H9 (cell line): ENCODE measurements at regions not wholly inside any gene's neighbourhood (a gene's known extent, or its start where the extent isn't known, plus 50 kb on each side); places are given as distances from the start of the nearest gene placed in this dataset.

Experiments used
- DNase-seq: peaks from one replicate; pipeline ENCODE4 v3.0.0-alpha.2; 2017
- H2AFZ ChIP-seq: one replicate; pipeline ENCODE4 v1.6.1; 2013; ENCODE audit warnings: mild to moderate bottlenecking, low read length, control low read depth, moderate library complexity
- H2AK5ac ChIP-seq: 2 replicates; pipeline ENCODE4 v1.6.1; 2013; ENCODE audit warnings: low read length, control low read depth, mixed read lengths; ENCODE audit not compliant: insufficient read length
- H2BK120ac ChIP-seq: one replicate; pipeline ENCODE4 v1.6.1; 2013; ENCODE audit warnings: low read depth, mild to moderate bottlenecking, low read length, control low read depth, inconsistent platforms; ENCODE audit not compliant: poor library complexity, severe bottlenecking
- H2BK12ac ChIP-seq: 2 replicates; pipeline ENCODE4 v1.6.1; 2013; ENCODE audit warnings: low read length, control low read depth, mixed read lengths, low read depth; ENCODE audit not compliant: insufficient read length
- H2BK15ac ChIP-seq: 2 replicates; pipeline ENCODE4 v1.6.1; 2013; ENCODE audit warnings: low read depth, low read length, control low read depth
- H2BK20ac ChIP-seq: one replicate; pipeline ENCODE4 v1.6.1; 2013; ENCODE audit warnings: low read depth, mild to moderate bottlenecking, low read length, control low read depth, inconsistent platforms; ENCODE audit not compliant: poor library complexity, severe bottlenecking
- H2BK5ac ChIP-seq: 2 replicates; pipeline ENCODE4 v1.6.1; 2013; ENCODE audit warnings: low read length, control low read depth, mixed read lengths; ENCODE audit not compliant: insufficient read length
- H3K14ac ChIP-seq: 2 replicates; pipeline ENCODE4 v1.6.1; 2013; ENCODE audit warnings: low read length, control low read depth; ENCODE audit not compliant: insufficient read depth
- H3K18ac ChIP-seq: 2 replicates; pipeline ENCODE4 v1.6.1; 2013; ENCODE audit warnings: low read depth, mild to moderate bottlenecking, mixed read lengths, low read length, control low read depth; ENCODE audit not compliant: insufficient read length
- H3K23ac ChIP-seq: 2 replicates; pipeline ENCODE4 v1.6.1; 2013; ENCODE audit warnings: low read length, control low read depth, mixed read lengths, low read depth; ENCODE audit not compliant: insufficient read length
- H3K23me2 ChIP-seq: 2 replicates; pipeline ENCODE4 v1.6.1; 2013; ENCODE audit warnings: low read depth, mild to moderate bottlenecking, mixed read lengths, low read length, control low read depth; ENCODE audit not compliant: insufficient read length, poor library complexity, severe bottlenecking
- H3K27ac ChIP-seq: 2 replicates; pipeline ENCODE4 v1.5.1; 2013; ENCODE audit warnings: low read length, control low read depth, mixed read lengths, low read depth; ENCODE audit not compliant: insufficient read length
- H3K27me3 ChIP-seq: 2 replicates; pipeline ENCODE4 v1.6.1; 2013; ENCODE audit warnings: low read length, control low read depth, inconsistent platforms; ENCODE audit not compliant: insufficient read depth
- H3K4ac ChIP-seq: 2 replicates; pipeline ENCODE4 v1.6.1; 2013; ENCODE audit warnings: low read depth, mild to moderate bottlenecking, control low read depth, inconsistent platforms, low read length, moderate library complexity
- H3K4me1 ChIP-seq: 2 replicates; pipeline ENCODE4 v1.6.1; 2013; ENCODE audit warnings: low read length, control low read depth, inconsistent platforms; ENCODE audit not compliant: insufficient read depth
- H3K4me2 ChIP-seq: 2 replicates; pipeline ENCODE4 v1.6.1; 2013; ENCODE audit warnings: low read length, control low read depth, mixed read lengths; ENCODE audit not compliant: insufficient read length, insufficient read depth
- H3K56ac ChIP-seq: 2 replicates; pipeline ENCODE4 v1.6.1; 2013; ENCODE audit warnings: low read depth, mild to moderate bottlenecking, mixed read lengths, low read length, control low read depth; ENCODE audit not compliant: insufficient read length
- H3K79me1 ChIP-seq: 2 replicates; pipeline ENCODE4 v1.6.1; 2013; ENCODE audit warnings: low read depth, mild to moderate bottlenecking, moderate library complexity, low read length, control low read depth, inconsistent platforms; ENCODE audit not compliant: insufficient read depth, poor library complexity, severe bottlenecking
- H3K79me2 ChIP-seq: 2 replicates; pipeline ENCODE4 v1.6.1; 2013; ENCODE audit warnings: low read length, control low read depth, inconsistent platforms; ENCODE audit not compliant: insufficient read depth
- H3K9ac ChIP-seq: 2 replicates; pipeline ENCODE4 v1.6.1; 2013; ENCODE audit warnings: low read length, control low read depth, mixed read lengths; ENCODE audit not compliant: insufficient read length; ENCODE audit errors: extremely low read depth
- H3K9me3 ChIP-seq: one replicate; pipeline ENCODE4 v1.6.1; 2013; ENCODE audit warnings: low read depth, low read length, inconsistent platforms; ENCODE audit not compliant: control insufficient read depth
- H3T11ph ChIP-seq: one replicate; pipeline ENCODE4 v1.6.1; 2013; ENCODE audit warnings: mild to moderate bottlenecking, low read length, control low read depth, inconsistent platforms
- H4K20me1 ChIP-seq: one replicate; pipeline ENCODE4 v1.6.1; 2013; ENCODE audit not compliant: control insufficient read depth, insufficient read length, insufficient read depth
- H4K5ac ChIP-seq: 2 replicates; pipeline ENCODE4 v1.6.1; 2013; ENCODE audit warnings: low read depth, mild to moderate bottlenecking, mixed read lengths, low read length, control low read depth; ENCODE audit not compliant: insufficient read length
- H4K8ac ChIP-seq: replicated peaks from 2 replicates; pipeline ENCODE4 v1.6.1; 2013; ENCODE audit warnings: low read length, control low read depth, mixed read lengths, low read depth; ENCODE audit not compliant: insufficient read length
- H4K91ac ChIP-seq: 2 replicates; pipeline ENCODE4 v1.6.1; 2013; ENCODE audit warnings: low read depth, mild to moderate bottlenecking, moderate library complexity, mixed read lengths, low read length, control low read depth; ENCODE audit not compliant: insufficient read length
- H3K27ac Mint-ChIP-seq, 3 experiments: 2 replicates in 2 of 3; 3 replicates in 1 of 3; pipeline ENCODE4 v1.8.0; 2020 to 2021; ENCODE audit warnings: mixed read lengths in 3 of 3, mild to moderate bottlenecking in 1 of 3, moderate library complexity in 1 of 3
- H3K27me3 Mint-ChIP-seq: 2 replicates; pipeline ENCODE4 v1.8.0; 2021; ENCODE audit warnings: low read depth, mild to moderate bottlenecking, moderate library complexity, mixed read lengths
- H3K36me3 Mint-ChIP-seq, 3 experiments: 2 replicates in 2 of 3; 3 replicates in 1 of 3; pipeline ENCODE4 v1.8.0; 2020 to 2021; ENCODE audit warnings: low read depth in 3 of 3, mixed read lengths in 3 of 3; ENCODE audit not compliant: insufficient read depth in 1 of 3
- H3K4me1 Mint-ChIP-seq, 2 experiments: 2 replicates each; pipeline ENCODE4 v1.8.0; 2020; ENCODE audit warnings: mixed read lengths in 2 of 2
- H3K4me3 Mint-ChIP-seq, 2 experiments: 2 replicates in 1 of 2; 3 replicates in 1 of 2; pipeline ENCODE4 v1.8.0; 2020 to 2021; ENCODE audit warnings: mild to moderate bottlenecking in 2 of 2, mixed read lengths in 2 of 2, moderate library complexity in 1 of 2
- H3K9me3 Mint-ChIP-seq, 2 experiments: 2 replicates in 1 of 2; 3 replicates in 1 of 2; pipeline ENCODE4 v1.8.0; 2020; ENCODE audit warnings: mild to moderate bottlenecking in 2 of 2, mixed read lengths in 2 of 2, moderate library complexity in 1 of 2
- WGBS: extraction: QIAGEN DNeasy Blood & Tissue Kit; methylation state at CpG from one replicate; pipeline ENCODE4 v1.1.7; 2013; ENCODE audit warnings: missing lambda C conversion rate, low lambda C conversion rate, mixed read lengths; ENCODE audit not compliant: insufficient read length; ENCODE audit errors: extremely low coverage; 5-methylcytosine and 5-hydroxymethylcytosine counted together
- TF ChIP-seq, protein P1 (sequence below): fragments of 200-600 bp; sonication (generic); conservative IDR thresholded peaks from 3 replicates; pipeline ENCODE4 v1.8.0; 2021; ENCODE audit warnings: antibody characterized with exemption, mild to moderate bottlenecking

DNA sequence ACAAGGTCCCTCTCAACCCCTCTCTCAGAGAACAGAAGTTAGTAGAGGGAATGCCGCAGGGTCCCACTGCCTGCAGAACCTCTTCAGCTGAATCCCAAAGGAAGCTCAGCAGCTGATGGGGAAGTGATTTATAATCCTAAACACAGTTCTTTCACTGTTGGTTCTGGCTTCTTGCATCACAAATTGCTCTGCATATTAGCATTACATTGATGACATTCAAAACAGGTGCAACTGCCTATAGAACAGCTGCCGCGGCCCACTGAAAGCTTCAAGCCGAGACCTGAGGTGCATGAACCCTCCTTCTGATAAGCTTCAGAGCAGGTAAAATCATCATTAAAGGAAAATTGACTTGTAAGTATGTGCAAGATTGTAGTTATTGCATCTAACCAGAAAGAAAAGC lies 75.2 kb upstream of the KIRREL3 start:
- no peak overlapping the region for H3K14ac ChIP-seq
- no peak overlapping the region for H3K56ac ChIP-seq
- no peak overlapping the region for H2BK5ac ChIP-seq
- H2AFZ ChIP-seq, result no peak overlapping the region
- Mint-ChIP-seq H3K9me3 (no peaks in the 10 kb centered on the region), H3K27ac (peak overlapping the region in 1 of 3 experiments; percentile 53; a peak in 1 of 7 replicates), H3K4me1 (peaks cover 12 to 14% of the 10 kb centered on the region in 2 experiments), H3K36me3 (no peaks in the 10 kb centered on the region), H3K4me3 (no peak overlapping the region), H3K27me3 (no peaks in the 10 kb centered on the region; the same call in 1 of the 2 replicates)
- peaks cover 3% of the 10 kb centered on the region; the same call in 1 of the 2 replicates for H3K4me1 ChIP-seq
- no peak overlapping the region for H2AK5ac ChIP-seq
- H4K5ac ChIP-seq, result no peak overlapping the region
- H3K27me3 ChIP-seq, result no peaks in the 10 kb centered on the region
- WGBS, result no CpG with 5 or more reads among the region's 4 CpGs
- H2BK15ac ChIP-seq, result no peak overlapping the region
- H3K4ac ChIP-seq, result no peak overlapping the region
- H2BK20ac ChIP-seq, result no peak overlapping the region
- no peaks in the 10 kb centered on the region for H3K79me1 ChIP-seq
- H3K79me2 ChIP-seq, result no peaks in the 10 kb centered on the region
- H3K4me2 ChIP-seq, result no peak overlapping the region
- H2BK120ac ChIP-seq, result no peak overlapping the region
- H3K27ac ChIP-seq, result no peak overlapping the region
- H3K23me2 ChIP-seq, result no peaks in the 10 kb centered on the region
- H3T11ph ChIP-seq, result no peak overlapping the region
- no peaks in the 10 kb centered on the region for H4K20me1 ChIP-seq
- H4K91ac ChIP-seq, result no peak overlapping the region
- no peak overlapping the region for H3K18ac ChIP-seq
- no peak for DNase-seq
- H3K9ac ChIP-seq, result no peak overlapping the region
- H3K9me3 ChIP-seq, result no peaks in the 10 kb centered on the region
- TF ChIP-seq, protein P1, sequence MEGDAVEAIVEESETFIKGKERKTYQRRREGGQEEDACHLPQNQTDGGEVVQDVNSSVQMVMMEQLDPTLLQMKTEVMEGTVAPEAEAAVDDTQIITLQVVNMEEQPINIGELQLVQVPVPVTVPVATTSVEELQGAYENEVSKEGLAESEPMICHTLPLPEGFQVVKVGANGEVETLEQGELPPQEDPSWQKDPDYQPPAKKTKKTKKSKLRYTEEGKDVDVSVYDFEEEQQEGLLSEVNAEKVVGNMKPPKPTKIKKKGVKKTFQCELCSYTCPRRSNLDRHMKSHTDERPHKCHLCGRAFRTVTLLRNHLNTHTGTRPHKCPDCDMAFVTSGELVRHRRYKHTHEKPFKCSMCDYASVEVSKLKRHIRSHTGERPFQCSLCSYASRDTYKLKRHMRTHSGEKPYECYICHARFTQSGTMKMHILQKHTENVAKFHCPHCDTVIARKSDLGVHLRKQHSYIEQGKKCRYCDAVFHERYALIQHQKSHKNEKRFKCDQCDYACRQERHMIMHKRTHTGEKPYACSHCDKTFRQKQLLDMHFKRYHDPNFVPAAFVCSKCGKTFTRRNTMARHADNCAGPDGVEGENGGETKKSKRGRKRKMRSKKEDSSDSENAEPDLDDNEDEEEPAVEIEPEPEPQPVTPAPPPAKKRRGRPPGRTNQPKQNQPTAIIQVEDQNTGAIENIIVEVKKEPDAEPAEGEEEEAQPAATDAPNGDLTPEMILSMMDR, result no peak
- H2BK12ac ChIP-seq, result no peak overlapping the region
- no peak overlapping the region for H4K8ac ChIP-seq
- no peak overlapping the region for H3K23ac ChIP-seq
